Upper lobe of left lung (tissue), 4 donors: ENCODE measurements at regions not wholly inside any gene's neighbourhood (a gene's known extent, or its start where the extent isn't known, plus 50 kb on each side); places are given as distances from the start of the nearest gene placed in this dataset.

Experiments used
- CTCF ChIP-seq, 6 experiments: fragments of 450-650 bp in 4 of 6; fragments of 200-600 bp in 2 of 6; sonication (generic) in 2 of 6; IDR thresholded peaks; one replicate each; pipeline ENCODE4 v1.5.1; 2016 to 2019; ENCODE audit warnings: antibody characterized with exemption in 6 of 6
- EP300 ChIP-seq, 4 donors: sonication (generic); formaldehyde crosslinking; IDR thresholded peaks; one replicate each; pipeline ENCODE4 v1.5.1; 2017; ENCODE audit warnings: antibody characterized with exemption in 4 of 4, control low read depth in 2 of 4
- POLR2A ChIP-seq, 4 donors: fragments of 450-650 bp; IDR thresholded peaks; one replicate each; pipeline ENCODE4 v1.5.1; 2016 to 2017; ENCODE audit warnings: antibody characterized with exemption in 4 of 4, mild to moderate bottlenecking in 2 of 4
- POLR2AphosphoS5 ChIP-seq, 2 donors: sonication (generic); formaldehyde crosslinking; IDR thresholded peaks; one replicate each; pipeline ENCODE4 v1.5.1; 2017; ENCODE audit warnings: antibody characterized with exemption in 2 of 2

DNA sequence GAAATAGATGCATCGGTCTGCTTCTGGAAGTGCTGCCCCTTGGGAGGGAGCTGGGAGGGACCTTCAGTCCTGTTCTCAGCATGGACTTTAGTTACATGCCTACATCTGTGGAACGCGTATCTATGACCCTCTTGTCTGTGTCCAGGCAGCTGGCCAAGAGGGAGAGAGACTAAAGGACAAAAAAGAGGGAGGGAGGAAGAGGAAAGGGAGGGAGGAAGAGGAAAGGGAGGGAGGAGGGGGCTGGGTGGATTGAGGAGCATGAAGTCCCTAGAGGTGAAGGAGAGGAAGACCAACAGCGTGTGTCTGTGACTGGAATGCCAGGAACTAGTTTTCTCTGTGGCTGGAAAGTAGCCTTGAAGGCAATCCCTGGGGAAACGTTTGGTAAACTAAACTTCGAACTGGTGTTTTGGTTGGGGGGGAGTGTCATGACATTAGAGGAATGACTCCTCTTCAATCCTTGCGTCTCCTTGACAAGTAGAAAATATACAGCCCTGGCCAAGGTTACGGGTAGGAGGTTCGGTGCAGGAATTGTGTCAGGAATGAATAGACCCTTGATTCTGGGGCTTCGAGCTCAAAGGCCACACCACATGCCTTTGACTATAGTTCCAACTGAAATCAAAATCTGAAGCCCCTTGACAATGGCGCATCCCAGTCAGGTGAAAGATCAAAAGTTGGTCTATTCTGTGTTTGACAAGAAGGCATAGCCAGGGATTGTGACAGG is 52.0 kb upstream of the PLEKHG1 start:
- TF ChIP-seq CTCF (IDR thresholded peaks at IDR 0.05), result no peak
- TF ChIP-seq EP300 (IDR thresholded peaks at IDR 0.05), result no peak
- no peak for TF ChIP-seq POLR2A (IDR thresholded peaks at IDR 0.05)
- no peak for TF ChIP-seq POLR2AphosphoS5 (IDR thresholded peaks at IDR 0.05)
